DOHH2 (cell line): ENCODE measurements at regions not wholly inside any gene's neighbourhood (a gene's known extent, or its start where the extent isn't known, plus 50 kb on each side); places are given as distances from the start of the nearest gene placed in this dataset.

ENCODE experiments used
- CTCF ChIP-seq: fragments of 200-600 bp; sonication (generic); IDR thresholded peaks from one replicate; pipeline ENCODE4 v1.5.1; 2014; ENCODE audit warnings: antibody characterized with exemption, mild to moderate bottlenecking, low read depth, low read length; ENCODE audit not compliant: poor library complexity, severe bottlenecking
- EZH2phosphoT487 ChIP-seq: fragments of 200-600 bp; sonication (generic); IDR thresholded peaks from 2 replicates; pipeline ENCODE4 v1.6.1; 2017; ENCODE audit warnings: borderline replicate concordance, mild to moderate bottlenecking, antibody characterized with exemption, low read length, moderate library complexity, mixed read lengths

GRCh38 chr3:117358717-117359314 is 649.2 kb downstream of the TUSC7 start:
- TF ChIP-seq CTCF (no peak), EZH2phosphoT487 (no peak)
